Suprapubic skin (tissue), 4 donors: ENCODE measurements at regions not wholly inside any gene's neighbourhood (a gene's known extent, or its start where the extent isn't known, plus 50 kb on each side); places are given as distances from the start of the nearest gene placed in this dataset.

Experiments used
- CTCF ChIP-seq, 2 donors: fragments of 200-600 bp in 1 of 2; fragments of 450-650 bp in 1 of 2; sonication (generic) in 1 of 2; IDR thresholded peaks; one replicate each; pipeline ENCODE4 v1.5.1; 2016 to 2019; ENCODE audit warnings: antibody characterized with exemption in 2 of 2, mild to moderate bottlenecking in 1 of 2, moderate library complexity in 1 of 2
- EP300 ChIP-seq: sonication (generic); formaldehyde crosslinking; IDR thresholded peaks from one replicate; pipeline ENCODE4 v1.6.1; 2017; ENCODE audit warnings: antibody characterized with exemption
- POLR2A ChIP-seq, 2 donors: fragments of 450-650 bp; IDR thresholded peaks; one replicate each; pipeline ENCODE4 v1.6.1; 2017; ENCODE audit warnings: antibody characterized with exemption in 2 of 2, mild to moderate bottlenecking in 2 of 2, moderate library complexity in 2 of 2
- POLR2AphosphoS5 ChIP-seq, 3 donors: sonication (generic); formaldehyde crosslinking; IDR thresholded peaks; one replicate each; pipeline ENCODE4 v1.6.1; 2017; ENCODE audit warnings: antibody characterized with exemption in 3 of 3

DNA sequence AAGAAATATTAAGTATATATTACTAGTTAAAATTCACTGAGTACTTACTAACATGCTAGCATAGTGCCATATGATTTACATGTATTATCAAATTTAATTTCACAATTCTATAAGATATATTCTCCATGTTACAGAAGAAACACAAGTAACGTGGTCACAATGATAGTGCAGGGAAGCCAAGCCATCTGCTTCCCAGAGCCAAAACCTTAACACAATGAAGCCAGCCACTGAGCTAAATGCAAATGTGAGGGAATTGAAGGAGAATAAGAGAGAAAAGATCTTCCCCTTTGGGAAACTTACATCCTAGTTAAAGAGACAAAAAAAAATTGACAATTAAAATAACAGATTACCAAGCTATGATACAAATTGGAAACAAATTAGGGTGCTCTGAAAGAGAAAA, 63.6 kb downstream of the ELAPOR2 start:
- TF ChIP-seq POLR2AphosphoS5 (IDR thresholded peaks at IDR 0.05) (no peak), CTCF (IDR thresholded peaks at IDR 0.05) (no peak), EP300 (no peak), POLR2A (IDR thresholded peaks at IDR 0.05) (no peak)
